Left hindlimb (tissue), 1 donor: ENCODE measurements at regions not wholly inside any gene's neighbourhood (a gene's known extent, or its start where the extent isn't known, plus 50 kb on each side); places are given as distances from the start of the nearest gene placed in this dataset.
"Not testable (repeated sequence)": the region's sequence is repeated elsewhere in the genome, so short reads cannot be mapped to it uniquely, and the experiment has no call there.

Experiments used
- DNase-seq: peaks from one replicate; pipeline ENCODE4 v3.0.0-alpha.2; 2018

- no peak for DNase-seq
Observed at GRCh38 chr4:43457866-43458265, 565.4 kb downstream of the GRXCR1 start.

- DNase-seq = no peak
Observed at GRCh38 chr4:43458293-43458692, 565.8 kb downstream of the GRXCR1 start.

GRCh38 chr4:43471950-43472349, 579.4 kb downstream of the GRXCR1 start:
- no peak for DNase-seq

- DNase-seq = no peak
Observed at GRCh38 chr4:43481526-43481925, 589.0 kb downstream of the GRXCR1 start.

GRCh38 chr4:43485196-43485595, 592.7 kb downstream of the GRXCR1 start:
- DNase-seq = no peak

- DNase-seq = no peak
Observed at GRCh38 chr4:43496188-43496587, 603.7 kb downstream of the GRXCR1 start.

- no peak for DNase-seq
Observed at GRCh38 chr4:43496602-43497001, 604.1 kb downstream of the GRXCR1 start.

GRCh38 chr4:43505823-43506222, 613.3 kb downstream of the GRXCR1 start:
- not testable (repeated sequence) for DNase-seq

- no peak for DNase-seq
Observed at GRCh38 chr4:43512253-43512652, 619.7 kb downstream of the GRXCR1 start.

- DNase-seq = no peak
Observed at GRCh38 chr4:43525646-43526045, 633.1 kb downstream of the GRXCR1 start.

GRCh38 chr4:43547561-43547960, 655.0 kb downstream of the GRXCR1 start:
- DNase-seq = no peak

- no peak for DNase-seq
Observed at GRCh38 chr4:43550981-43551627, 658.6 kb downstream of the GRXCR1 start.

GRCh38 chr4:43556262-43556661, 663.7 kb downstream of the GRXCR1 start:
- DNase-seq = no peak

GRCh38 chr4:43560047-43560446, 667.5 kb downstream of the GRXCR1 start:
- no peak for DNase-seq

- DNase-seq = no peak
Observed at GRCh38 chr4:43564107-43564506, 671.6 kb downstream of the GRXCR1 start.

- no peak for DNase-seq
Observed at GRCh38 chr4:43564591-43564990, 672.1 kb downstream of the GRXCR1 start.

- DNase-seq = no peak
Observed at GRCh38 chr4:43567644-43568043, 675.1 kb downstream of the GRXCR1 start.

GRCh38 chr4:43586813-43587212, 694.3 kb downstream of the GRXCR1 start:
- no peak for DNase-seq

GRCh38 chr4:43587758-43588157, 695.2 kb downstream of the GRXCR1 start:
- no peak for DNase-seq

- no peak for DNase-seq
Observed at GRCh38 chr4:43607400-43607799, 714.9 kb downstream of the GRXCR1 start.

GRCh38 chr4:43607827-43608461, 715.4 kb downstream of the GRXCR1 start:
- no peak for DNase-seq

GRCh38 chr4:43619219-43619618, 726.7 kb downstream of the GRXCR1 start:
- DNase-seq = no peak

- DNase-seq = not testable (repeated sequence)
Observed at GRCh38 chr4:43637893-43638292, 745.4 kb downstream of the GRXCR1 start.

GRCh38 chr4:43651991-43652390, 759.5 kb downstream of the GRXCR1 start:
- no peak for DNase-seq

- not testable (repeated sequence) for DNase-seq
Observed at GRCh38 chr4:43659547-43659946, 767.0 kb downstream of the GRXCR1 start.
